Progenitor cell of endocrine pancreas (in vitro differentiated cells): ENCODE measurements at regions not wholly inside any gene's neighbourhood (a gene's known extent, or its start where the extent isn't known, plus 50 kb on each side); places are given as distances from the start of the nearest gene placed in this dataset.

Source experiments
- DNase-seq: peaks from one replicate; pipeline ENCODE4 v3.0.0; 2021; ENCODE audit warnings: low spot score; ENCODE audit not compliant: unreplicated experiment
- H3K27ac Mint-ChIP-seq: 2 replicates; pipeline ENCODE4 v1.8.0; 2021; ENCODE audit warnings: mild to moderate bottlenecking, moderate library complexity, mixed read lengths
- H3K27me3 Mint-ChIP-seq: 2 replicates; pipeline ENCODE4 v1.8.0; 2021; ENCODE audit warnings: mixed read lengths
- H3K36me3 Mint-ChIP-seq: 2 replicates; pipeline ENCODE4 v1.8.0; 2022; ENCODE audit warnings: mixed read lengths; ENCODE audit not compliant: insufficient read depth
- H3K4me1 Mint-ChIP-seq: 2 replicates; pipeline ENCODE4 v1.8.0; 2021; ENCODE audit warnings: low read depth, mixed read lengths
- H3K4me3 Mint-ChIP-seq: 2 replicates; pipeline ENCODE4 v1.8.0; 2021; ENCODE audit warnings: low read depth, mild to moderate bottlenecking, moderate library complexity, mixed read lengths
- H3K9me3 Mint-ChIP-seq: 2 replicates; pipeline ENCODE4 v1.8.0; 2021; ENCODE audit warnings: low read depth, mixed read lengths
- TF ChIP-seq, protein P1 (sequence below): fragments of 200-600 bp; sonication (generic); IDR thresholded peaks from one replicate; pipeline ENCODE4 v1.5.0; 2021; ENCODE audit warnings: antibody characterized with exemption, mild to moderate bottlenecking; ENCODE audit not compliant: unreplicated experiment

- DNase-seq: no peak
- Mint-ChIP-seq H3K27me3 (no peaks in the 10 kb centered on the region), H3K36me3 (peaks cover 8% of the 10 kb centered on the region), H3K27ac (peak overlapping the region; percentile 67), H3K9me3 (no peaks in the 10 kb centered on the region), H3K4me3 (no peak overlapping the region), H3K4me1 (peaks cover 4% of the 10 kb centered on the region)
- TF ChIP-seq, protein P1, sequence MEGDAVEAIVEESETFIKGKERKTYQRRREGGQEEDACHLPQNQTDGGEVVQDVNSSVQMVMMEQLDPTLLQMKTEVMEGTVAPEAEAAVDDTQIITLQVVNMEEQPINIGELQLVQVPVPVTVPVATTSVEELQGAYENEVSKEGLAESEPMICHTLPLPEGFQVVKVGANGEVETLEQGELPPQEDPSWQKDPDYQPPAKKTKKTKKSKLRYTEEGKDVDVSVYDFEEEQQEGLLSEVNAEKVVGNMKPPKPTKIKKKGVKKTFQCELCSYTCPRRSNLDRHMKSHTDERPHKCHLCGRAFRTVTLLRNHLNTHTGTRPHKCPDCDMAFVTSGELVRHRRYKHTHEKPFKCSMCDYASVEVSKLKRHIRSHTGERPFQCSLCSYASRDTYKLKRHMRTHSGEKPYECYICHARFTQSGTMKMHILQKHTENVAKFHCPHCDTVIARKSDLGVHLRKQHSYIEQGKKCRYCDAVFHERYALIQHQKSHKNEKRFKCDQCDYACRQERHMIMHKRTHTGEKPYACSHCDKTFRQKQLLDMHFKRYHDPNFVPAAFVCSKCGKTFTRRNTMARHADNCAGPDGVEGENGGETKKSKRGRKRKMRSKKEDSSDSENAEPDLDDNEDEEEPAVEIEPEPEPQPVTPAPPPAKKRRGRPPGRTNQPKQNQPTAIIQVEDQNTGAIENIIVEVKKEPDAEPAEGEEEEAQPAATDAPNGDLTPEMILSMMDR: no peak
Measured at GRCh38 chr20:36824142-36824940, 50.8 kb upstream of the DSN1 start.

GRCh38 chr20:36825385-36826104, 50.4 kb upstream of the TLDC2 start:
- no peak for DNase-seq
- TF ChIP-seq, protein P1: no peak
- Mint-ChIP-seq H3K27ac (peak overlapping the region; percentile 35), H3K9me3 (no peaks in the 10 kb centered on the region), H3K4me1 (no peaks in the 10 kb centered on the region), H3K27me3 (no peaks in the 10 kb centered on the region), H3K36me3 (peaks cover 7% of the 10 kb centered on the region), H3K4me3 (no peak overlapping the region)
